Ecto neural progenitor cell (in vitro differentiated cells): ENCODE measurements at regions not wholly inside any gene's neighbourhood (a gene's known extent, or its start where the extent isn't known, plus 50 kb on each side); places are given as distances from the start of the nearest gene placed in this dataset.

Experiments
- DNase-seq: peaks from one replicate; pipeline ENCODE4 v3.0.0-alpha.2; 2018; ENCODE audit warnings: low spot score

DNA sequence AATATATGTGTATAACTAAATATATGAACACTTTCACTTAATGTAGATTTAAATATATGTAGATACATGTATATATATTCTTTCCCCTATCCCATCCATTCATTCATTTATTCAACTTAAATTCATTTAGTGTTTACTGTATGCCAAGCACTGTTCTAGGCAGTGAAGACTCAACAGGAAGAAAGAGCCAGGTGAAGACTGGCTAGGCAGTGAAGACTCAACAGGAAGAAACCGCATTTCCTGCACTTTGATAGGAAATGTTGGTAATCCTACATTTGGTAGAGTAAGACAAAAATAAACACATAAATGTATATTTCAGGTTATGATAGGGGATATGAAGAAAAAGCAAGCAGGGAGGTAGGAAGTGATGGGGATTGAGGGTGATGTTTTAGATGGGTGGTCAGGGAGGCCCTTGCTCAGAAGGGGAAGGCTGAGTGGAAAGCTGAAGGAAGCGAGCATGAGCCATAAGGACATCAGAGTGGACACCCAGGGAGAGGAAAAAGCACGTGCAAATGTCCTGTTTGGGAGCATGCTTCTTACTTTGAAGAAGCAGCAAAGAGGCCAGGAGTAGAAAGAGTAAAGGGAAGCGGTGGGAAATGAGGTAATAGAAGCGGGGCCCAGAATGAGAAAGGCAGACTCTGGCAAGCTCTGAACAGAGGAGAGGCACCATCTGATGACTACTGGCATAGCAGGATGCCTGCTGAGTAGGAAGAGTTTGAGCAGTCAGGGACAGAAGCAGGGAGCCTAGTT is 227.8 kb upstream of the MAP3K1 start:
- DNase-seq = no peak

DNA sequence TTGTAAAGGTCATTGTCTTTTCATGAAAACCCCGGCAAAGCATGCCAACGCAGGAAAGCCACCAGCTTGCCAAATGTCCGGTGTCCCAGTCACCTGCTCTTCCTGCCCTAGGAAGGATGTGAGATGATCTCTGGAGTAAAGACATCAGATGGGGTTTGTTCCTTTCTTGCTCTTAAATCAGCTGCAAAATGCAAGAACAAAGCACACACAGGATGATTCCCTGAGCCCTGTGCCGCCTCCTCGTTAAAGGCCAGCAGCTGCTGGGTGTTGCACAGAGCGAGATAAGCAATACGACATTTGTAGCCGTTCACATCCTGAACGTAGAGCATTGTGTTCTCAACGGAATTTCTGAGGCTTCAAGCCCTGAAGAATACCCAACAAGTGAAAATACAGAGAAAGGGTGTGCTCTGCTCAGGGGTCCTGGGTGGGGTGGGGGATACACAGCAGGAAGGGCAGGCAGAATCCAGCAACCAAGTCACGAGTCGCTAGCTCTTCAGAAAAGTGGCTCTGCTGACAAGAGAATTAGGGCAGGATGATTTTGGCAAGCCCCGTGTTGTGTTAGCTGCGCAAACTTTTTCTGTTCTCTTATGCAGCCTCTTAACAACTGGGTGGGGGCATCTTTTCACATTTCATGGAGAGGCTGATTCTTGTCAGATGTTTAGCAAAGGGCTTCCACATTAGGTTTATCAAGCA is 229.2 kb upstream of the MAP3K1 start:
- no peak for DNase-seq

DNA sequence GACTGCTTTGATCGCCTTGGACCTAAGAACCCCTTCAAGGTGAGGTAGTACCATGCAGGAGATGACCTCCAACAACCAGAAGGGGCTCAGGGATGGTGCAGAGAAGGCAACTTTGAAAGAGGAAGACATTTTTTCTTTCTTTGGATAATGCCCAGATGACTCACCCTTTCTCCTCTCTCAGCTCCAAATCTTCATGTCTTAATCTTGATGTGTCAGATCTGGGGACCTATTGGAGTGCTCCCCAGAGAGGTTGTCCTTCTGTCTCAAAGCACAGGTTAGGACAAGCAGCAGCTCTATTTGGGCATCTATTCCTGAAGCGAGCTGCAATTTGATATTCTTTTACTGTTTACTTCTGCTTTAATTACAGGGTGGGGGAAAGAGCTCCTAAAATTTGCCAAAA is 229.9 kb upstream of the MAP3K1 start:
- no peak for DNase-seq

DNA sequence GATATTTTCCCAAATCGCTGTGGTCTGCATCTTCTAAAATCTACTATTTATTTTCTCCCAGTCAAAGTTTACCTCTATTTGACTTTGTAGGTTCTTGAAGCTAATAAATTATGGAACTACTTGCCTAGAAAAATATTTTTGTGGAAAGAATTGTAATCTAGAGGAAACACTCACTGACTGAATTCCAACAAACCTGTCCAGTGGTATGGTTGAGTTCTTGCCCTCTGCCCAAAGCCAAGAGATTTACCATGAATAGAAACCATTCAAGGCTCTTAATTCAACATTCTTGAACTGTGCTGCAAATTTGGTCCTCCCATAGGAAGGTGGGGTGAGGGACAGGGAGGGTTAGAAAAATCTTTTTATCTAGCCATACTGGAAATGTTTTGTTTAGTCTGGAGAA is 233.9 kb upstream of the MAP3K1 start:
- DNase-seq = no peak

DNA sequence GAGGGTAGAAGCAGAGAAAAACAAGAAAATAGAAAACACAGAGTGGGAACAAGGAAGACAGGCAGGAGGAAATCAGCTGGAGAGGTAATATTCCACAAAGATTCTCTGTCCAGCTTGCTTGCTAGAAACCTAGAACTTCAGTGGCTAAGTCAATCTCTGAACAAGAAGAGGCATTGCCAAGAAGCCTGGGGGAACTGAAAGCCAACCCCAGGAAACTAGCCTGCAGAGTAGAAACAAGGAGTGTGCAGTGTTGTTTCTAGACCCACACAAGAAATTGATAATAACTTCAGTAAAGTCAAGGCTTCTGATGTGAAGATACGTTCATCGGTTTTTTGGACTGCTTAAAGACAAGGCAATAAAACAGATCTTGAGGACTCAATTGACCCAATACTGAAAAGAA is 234.5 kb upstream of the MAP3K1 start:
- DNase-seq = no peak

DNA sequence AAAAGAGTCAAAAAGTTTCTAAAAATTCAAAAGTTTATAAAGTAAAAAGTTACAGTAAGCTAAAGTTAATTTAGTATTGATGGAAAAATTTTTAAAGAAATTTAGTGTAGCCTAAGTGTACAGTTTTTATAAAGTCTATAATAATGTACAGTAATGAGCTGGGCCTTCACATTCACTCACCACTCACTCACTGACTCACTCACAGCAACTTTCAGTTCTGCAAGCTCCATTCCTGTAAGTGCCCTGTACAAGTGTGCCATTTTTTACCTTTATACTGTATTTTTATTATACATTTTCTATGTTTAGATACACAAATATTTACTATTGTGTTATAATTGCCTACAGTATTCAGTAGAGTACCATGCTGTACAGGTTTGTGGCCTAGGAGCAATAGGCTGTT is 239.5 kb upstream of the MAP3K1 start:
- DNase-seq = no peak

DNA sequence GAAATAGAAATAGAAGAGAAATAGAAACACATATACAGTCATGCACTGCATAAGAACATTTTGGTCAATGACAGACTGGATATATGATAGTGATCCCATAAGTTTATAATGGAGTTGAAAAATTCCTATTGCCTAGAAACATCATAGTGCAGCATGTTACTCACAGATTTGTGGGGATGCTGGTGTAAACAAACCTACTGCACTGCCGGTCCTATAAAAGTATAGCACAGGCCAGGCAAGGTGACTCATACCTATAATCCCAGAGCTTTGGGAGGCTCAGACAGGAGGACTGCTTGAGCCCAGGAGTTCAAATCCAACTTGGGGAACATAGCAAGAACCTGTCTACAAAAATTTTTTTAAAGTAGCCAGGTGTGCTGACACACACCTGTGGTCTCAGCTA is 240.6 kb upstream of the MAP3K1 start:
- DNase-seq = no peak

DNA sequence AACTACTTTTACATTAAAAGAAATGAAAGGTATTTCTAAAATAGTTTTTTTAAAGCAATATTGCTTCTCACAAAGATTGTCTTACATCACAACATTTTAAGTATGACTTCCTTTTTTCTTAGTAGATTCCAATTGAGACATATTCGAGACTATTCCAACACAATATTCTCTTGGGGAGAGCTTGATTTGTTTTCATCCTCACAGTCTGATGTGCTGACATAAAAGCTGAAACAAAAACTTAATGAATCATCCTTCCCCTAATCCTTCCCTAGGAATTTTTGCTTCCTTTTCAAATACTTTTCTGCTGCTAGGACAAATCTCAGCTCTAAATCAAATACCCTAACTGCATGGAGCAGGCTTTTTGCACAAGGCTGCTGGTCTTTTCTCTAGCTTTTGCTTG is 245.8 kb upstream of the MAP3K1 start:
- DNase-seq = no peak

DNA sequence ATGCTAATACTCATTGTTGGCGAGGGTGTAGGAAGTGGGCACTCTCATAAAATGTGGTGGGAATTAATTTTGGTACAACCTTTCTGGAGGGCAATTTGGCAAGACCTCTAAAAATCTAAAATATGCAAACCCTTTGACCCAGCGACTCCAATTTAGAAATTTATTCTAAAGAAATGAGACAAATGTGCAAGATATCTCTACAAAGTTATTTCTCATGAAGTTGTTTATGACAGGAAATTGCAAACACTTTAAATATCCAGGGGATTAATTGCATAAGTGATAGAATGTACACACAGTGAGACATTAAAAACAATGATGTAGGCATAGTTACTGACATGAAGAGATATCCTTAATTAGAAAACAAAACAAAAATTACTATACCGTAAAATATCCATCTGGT is 246.3 kb upstream of the MAP3K1 start:
- DNase-seq = no peak

DNA sequence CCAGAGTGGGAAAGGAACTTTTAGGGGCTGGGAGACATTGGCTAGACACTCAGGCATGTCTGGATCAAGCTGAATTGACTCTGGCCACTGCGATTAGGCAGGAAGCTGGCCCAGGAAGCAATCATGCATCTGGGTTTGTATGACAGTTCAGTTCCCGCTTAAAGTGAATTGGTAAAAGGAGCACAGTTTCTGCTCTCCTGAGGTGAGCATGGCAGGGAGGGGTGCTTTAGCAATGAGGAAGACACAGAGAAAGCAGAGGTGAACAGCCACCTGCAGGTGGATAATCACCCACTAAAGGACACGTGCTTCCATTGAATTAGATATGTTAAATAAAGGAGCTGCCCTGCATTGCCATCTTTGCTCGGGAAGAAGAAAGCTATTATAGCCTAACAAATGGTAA is 248.1 kb upstream of the MAP3K1 start:
- no peak for DNase-seq

DNA sequence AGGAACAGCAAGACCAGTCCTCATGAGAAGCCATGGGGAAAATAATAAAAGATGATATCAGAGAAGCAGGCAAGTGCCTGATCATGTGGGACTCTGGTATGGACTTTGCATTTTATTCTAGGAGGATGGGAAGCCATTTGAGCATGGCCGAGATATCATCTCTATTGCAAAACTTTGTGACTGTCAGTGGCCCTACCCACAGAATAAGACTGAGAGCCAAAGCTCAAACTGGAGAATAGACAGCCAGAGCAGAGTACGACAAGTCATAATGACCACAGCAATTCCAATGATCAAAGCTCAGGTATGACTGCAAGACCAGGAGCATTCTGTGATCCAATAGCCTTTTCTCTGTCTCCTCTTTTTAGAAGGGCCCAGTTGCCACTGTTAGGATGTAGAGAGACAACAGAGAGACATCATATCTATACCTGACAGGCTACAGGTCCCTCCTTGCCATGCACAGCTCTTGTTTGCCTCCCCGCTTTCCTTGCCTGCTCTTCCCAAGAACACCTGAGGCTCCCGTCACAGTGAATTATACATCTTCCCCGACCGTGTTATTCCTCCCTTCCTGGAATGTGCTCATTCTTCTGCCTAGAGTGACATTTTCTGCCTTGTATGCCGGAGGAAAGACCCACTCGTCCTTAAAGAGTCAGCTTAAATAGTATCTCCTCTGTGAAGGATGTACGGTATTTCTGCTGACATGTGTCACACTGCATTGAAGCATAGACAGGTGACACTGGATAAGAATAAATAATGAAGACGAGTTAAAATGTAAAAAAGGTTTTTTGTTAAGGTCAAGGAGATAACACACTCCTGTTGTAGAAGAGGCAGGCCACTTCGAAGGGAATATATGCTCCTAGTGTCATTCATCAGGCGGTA is 248.7 kb upstream of the MAP3K1 start:
- no peak for DNase-seq

DNA sequence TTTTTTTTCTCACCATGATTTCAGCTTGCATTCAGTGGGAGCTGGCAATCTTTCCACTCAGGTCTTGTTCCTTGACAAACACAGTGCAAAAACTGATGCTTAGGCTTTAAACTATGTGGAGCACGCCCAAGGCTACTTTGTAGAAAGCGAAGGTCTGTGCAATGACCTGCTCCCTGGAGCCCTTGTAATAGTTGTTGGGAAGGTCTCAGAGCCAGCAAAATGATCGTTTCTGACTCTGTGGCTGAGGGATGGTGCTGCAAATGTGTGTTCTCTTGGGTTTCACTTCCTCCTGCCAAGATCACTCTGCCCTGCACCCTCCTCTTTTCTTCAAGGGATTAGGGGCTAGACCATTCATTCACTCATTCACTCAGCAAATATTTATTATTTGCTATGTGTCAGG is 249.7 kb upstream of the MAP3K1 start:
- no peak for DNase-seq

DNA sequence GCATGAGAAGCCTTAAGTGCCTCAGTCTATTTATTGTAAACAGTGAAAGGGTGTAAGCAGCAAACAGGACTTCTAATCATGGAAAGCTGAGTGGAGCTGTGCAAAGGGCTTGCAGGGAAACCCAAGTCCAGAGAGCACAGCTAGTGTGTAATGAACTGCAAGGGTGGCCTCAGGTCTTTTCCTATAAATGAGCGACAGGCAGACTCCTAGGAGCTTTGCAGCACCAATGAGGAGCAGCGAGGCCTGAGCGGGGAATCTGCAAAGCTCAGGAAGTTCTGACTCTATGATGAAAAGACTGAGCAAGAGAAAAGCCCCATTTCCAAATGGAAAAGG is 250.1 kb upstream of the MAP3K1 start:
- no peak for DNase-seq

DNA sequence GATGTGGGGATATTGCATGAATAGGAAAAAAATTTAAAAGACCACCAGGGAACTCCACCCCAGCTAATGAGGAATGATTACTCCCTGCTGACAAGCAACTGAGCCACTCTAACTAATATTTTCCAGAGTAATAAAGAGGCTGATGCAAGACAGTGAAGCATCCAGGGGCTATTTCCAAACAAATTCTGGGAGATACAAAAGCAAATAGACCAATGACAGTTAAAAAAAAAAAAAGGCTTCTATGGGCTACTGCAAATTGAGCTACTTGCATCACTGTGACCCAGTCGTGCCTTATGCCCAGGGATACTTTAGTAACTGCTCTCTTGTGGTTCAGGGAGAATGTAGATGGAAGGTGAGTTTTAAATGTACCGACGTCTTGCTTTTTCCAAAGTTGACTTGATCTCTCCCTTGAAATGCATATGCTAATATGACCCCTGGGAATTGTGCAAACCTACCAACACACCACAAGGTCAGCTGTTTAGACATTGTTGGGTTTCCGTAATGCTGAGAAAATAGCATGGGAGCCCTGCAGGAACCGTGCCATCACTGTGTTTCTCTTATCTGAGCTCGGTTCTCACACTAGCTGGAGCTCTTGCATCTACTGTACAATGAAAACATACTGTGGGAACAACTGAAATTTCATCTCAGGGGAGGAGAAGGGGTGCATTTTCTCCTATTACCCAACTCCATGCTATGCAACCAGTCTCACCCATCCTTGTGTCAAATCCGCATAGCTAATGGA is 250.6 kb upstream of the MAP3K1 start:
- no peak for DNase-seq

DNA sequence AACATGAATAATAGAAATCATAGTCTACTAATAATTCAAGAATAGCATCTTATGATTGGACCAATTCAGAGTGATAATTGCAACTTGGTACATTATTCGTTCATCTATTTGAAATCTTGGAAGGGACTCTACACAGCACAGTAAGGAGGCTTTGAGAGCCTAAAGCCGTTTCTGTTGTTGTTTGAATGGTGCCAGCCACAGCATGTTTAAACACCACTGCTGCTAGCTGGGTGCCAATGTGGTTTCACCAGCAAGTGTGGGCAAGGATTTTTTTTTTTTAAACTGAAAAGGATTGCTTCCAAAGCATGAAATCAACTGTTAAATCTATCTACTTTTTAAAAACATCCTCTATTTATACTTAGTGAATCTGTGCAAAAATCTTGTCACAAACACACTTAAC is 253.9 kb upstream of the MAP3K1 start:
- DNase-seq = no peak

DNA sequence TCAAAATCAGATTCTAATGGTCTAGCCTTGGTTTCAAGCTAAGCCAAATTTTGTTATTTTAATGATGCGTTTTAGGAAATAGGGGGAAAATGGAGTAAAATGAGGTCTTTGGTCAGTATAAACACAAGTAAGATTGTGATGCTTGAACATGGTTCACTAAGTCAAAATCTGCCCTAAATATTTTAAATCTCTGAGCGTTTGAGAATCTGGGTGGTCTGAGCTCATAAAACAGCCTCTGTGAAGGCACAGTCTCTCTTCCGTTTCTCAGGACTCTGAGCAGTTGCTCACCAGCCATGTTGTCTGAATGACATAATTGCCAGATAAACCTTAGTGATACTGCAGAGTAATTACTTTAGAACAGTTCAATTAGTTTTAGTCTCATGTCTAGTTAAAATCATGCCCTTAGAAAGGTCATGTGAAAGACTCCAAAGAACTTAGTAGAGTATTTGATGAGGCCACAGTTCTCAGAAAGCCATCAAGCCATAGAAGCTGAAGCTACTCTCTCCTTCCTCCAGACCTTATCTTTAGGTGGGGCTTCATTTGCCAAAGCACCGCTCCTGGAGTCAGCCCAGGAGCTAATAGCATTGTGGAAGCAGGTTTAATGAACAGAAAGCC is 257.1 kb upstream of the MAP3K1 start:
- DNase-seq = no peak

DNA sequence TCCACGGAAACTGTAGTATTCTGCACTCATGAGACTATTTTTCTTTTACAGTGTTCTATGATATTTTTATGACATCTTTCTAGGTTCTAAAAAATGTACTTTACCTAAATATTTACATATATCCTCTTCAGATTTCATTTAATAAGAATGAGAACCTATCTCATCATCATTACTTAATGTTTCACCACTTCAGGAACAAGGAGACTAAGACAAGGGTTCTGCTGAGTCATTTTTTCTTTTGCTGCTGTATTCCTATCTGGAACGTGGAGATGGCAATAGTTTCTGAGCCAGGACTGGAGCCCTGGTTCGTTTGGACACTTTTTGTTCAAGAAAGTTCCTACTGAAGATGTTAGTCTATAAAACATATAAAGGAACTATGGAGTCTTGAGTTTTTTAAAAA is 258.2 kb upstream of the MAP3K1 start:
- DNase-seq = no peak

DNA sequence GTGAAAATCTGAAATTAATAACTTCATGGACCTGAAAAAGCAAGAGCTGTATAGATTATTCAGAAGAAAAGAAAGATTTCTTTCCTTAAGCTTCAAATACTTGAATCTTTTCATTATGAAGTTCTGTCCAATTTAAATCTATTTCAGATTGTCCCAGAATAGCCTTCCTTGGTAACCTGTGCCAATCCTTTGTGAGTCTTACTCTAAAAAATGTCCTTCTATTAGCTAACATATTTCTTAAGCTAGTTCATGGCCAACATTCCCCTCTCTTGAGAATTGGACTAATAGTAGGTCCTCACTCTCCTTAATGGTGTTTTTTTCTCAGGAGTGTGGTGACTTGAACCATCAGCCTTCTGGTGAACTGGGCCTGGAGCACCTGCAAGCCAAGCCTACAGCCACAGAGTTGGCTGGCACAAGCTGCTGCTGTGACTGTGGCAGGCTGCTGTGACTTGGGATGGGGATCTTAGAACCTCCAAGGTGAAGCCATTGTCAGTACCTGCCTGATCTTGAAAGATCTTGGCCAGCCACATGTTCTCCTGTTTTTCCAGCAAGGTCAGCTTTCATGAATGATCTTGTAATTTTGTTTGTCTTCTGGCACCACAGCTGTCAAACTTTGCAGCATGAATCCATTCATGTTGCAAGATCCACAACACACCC is 262.6 kb upstream of the MAP3K1 start:
- DNase-seq = no peak

DNA sequence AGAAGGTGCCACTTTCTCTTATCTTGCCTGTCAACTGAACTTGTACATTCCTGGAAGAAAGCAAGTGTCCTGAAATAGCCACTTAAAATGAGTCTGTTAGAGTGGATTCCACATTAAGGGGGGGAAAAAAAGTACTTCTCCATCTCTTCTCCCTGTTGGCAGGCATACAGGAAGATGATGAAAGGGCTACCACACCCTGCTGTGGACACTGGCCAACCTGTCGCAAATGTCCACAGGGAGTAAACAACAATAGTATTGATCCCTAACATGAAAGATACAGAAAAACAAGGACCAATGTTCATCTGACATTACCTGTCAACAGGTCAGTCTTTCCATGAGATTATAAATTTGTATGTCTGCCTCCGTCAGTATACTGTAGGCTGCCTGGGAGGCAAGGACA is 265.1 kb upstream of the MAP3K1 start:
- no peak for DNase-seq

DNA sequence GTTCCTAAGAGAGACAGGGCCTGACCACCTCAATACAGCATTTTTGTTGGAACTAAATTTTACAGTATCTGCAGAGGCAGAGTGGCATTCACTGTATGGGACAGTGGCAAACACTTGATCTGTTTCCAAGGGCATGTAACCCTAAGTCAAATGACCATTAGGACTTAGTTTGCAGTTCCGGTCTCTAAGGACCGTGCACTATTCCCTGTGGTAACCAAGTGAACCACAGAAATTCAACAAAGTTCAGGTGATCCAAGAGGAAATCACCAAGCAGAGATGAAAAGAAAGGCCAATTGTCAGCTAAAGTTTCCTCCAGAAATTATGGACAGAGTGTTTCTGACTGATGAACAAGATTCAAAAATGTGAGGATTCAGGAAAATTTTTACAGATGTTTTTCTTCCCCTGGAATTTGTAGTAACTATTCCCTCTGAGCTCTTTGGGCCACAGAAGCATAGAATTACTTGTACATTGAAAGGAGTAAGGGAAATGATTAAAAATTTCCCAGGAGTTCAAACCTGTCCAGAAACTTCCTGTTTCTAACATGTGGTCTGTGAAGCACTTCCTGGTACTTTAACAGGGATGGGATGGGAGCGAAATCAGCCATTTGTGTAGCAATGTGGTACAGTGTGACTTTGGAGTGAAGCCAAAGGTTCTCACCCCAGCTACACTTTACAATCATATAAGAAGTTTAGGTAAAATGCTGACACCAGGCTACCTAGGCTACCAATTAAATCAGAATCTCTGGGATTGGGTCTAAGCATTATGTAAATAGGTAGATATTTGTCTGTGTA is 266.1 kb upstream of the MAP3K1 start:
- no peak for DNase-seq

DNA sequence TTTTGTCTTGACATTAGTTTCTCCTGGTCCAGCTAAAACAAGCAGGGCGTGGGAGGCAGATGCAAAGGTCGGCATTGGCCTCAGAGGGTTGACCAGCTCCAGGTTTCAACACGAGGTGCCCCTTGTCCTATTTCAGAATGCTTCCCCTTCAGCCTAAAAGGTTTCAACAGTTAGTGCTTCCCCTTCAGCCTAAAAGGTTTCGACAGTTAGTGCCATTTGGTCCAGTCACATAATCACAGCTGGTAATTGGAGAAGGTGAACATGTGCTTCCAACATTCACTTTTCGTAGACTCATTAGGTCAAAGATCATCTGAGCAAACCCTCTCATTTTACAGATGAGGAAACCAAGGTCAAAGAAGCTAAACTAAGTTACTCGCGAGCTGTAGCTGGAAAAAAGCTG is 270.3 kb upstream of the MAP3K1 start:
- DNase-seq = no peak
